ENCODE measurements at regions not wholly inside any gene's neighbourhood (a gene's known extent, or its start where the extent isn't known, plus 50 kb on each side); places are given as distances from the start of the nearest gene placed in this dataset.

DNA sequence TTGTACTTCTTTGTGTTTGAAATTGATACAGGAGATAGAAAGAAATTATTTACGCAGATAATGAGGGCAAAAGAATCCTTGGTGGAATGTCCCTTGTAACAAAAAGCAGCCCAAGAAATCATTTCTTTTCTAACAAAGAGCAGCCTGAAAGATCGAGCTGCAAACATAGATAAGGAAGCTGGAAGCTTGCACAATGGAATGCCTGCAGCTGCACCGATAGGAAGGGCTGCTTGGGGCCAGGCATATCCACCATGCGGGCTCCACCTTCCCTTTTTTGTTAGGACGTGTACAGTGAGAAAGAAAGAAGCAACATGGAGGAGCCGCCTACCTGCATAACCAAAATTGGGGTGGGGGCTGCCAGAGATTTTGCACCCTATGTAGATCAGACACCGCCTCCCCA, 568.7 kb downstream of the METTL4 start:
- TF ChIP-seq, protein P1, sequence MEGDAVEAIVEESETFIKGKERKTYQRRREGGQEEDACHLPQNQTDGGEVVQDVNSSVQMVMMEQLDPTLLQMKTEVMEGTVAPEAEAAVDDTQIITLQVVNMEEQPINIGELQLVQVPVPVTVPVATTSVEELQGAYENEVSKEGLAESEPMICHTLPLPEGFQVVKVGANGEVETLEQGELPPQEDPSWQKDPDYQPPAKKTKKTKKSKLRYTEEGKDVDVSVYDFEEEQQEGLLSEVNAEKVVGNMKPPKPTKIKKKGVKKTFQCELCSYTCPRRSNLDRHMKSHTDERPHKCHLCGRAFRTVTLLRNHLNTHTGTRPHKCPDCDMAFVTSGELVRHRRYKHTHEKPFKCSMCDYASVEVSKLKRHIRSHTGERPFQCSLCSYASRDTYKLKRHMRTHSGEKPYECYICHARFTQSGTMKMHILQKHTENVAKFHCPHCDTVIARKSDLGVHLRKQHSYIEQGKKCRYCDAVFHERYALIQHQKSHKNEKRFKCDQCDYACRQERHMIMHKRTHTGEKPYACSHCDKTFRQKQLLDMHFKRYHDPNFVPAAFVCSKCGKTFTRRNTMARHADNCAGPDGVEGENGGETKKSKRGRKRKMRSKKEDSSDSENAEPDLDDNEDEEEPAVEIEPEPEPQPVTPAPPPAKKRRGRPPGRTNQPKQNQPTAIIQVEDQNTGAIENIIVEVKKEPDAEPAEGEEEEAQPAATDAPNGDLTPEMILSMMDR (conservative IDR thresholded peaks at IDR 0.05; ENCODE audit: low read depth, low read length): no peak
- DNase-seq (ENCODE audit: low read depth): no peak
- no peak overlapping the region for H3K4me3 ChIP-seq (ENCODE audit: low read length)

DNA sequence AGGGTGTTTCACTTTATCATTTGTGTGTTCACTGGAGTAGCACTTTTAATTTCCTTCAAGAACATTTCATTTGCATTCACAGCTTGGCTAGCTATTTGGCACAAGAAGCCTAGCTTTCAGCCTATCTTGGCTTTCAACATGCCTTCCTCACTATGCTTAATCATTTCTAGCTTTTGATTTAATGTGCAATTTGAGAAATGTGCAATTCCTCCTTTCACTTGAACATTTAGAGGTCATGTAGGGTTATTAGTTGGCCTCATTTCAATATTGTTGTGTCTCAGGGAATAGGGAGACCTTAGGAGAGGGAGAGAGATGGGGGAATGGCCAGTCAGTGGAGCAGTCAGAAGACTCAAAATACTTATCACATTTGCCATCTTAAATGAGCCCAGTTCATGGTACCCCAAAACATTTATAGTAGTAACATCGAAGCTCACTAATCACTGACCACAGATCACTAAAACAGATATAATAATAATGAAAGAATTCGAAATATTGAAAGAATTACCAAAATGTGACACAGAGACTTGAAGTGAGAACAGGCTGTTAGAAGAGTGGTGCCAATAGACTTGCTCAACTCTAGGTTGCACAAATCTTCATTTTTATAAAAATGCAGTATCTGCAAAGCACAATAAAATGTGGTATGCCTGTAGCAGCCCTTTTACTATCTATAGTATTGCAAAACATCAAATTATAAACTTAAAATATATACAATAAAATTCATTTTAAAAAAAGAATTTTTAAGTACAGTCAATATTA, 561.2 kb downstream of the METTL4 start:
- TF ChIP-seq, protein P1 (conservative IDR thresholded peaks at IDR 0.05; ENCODE audit: low read depth, low read length): no peak
- no peak overlapping the region for H3K4me3 ChIP-seq (ENCODE audit: low read length)
- DNase-seq (ENCODE audit: low read depth): peak; percentile 38

DNA sequence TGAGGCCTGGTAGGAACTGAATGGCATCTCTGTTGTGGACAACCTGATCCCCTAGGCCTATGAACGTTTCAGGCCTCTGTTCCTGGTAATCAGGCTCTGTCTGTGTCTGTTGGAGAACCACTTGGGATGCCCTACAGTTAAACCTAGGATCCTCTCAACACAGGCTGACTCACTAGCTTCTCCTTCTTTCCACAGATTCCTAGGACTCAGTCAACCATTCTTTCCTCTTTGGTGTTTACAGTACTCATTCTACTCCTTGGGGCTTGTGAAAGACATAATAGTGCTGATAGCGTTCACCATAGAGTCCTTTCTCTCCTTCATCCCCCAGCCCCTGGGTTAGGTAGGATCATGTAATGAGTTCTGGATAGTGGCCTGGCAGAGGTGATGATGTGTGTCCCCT, 544.3 kb downstream of the METTL4 start:
- no peak overlapping the region for H3K4me3 ChIP-seq (ENCODE audit: low read length)
- DNase-seq (ENCODE audit: low read depth): no peak
- TF ChIP-seq, protein P1 (conservative IDR thresholded peaks at IDR 0.05; ENCODE audit: low read depth, low read length): no peak

DNA sequence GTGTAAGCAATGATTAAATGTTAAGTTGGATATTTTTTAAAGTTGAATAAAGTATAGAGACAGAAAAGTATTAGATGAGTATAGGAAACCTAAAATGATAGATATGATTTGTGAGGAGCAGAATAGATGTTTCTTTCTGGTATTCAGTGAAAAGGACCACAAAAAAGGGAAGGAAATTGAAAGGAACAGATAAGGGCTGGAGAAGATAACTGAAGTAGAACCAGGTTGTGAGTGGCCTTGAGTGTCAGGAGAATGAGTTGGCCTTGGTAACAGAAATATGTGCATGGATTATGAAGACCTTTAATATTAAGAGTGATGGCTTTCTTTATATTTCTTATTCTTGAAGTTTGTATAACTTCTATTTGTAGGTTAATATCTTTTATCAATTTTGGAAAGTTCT, 543.5 kb downstream of the METTL4 start:
- no peak for DNase-seq (ENCODE audit: low read depth)
- H3K4me3 ChIP-seq (ENCODE audit: low read length): no peak overlapping the region
- TF ChIP-seq, protein P1 (conservative IDR thresholded peaks at IDR 0.05; ENCODE audit: low read depth, low read length): no peak

DNA sequence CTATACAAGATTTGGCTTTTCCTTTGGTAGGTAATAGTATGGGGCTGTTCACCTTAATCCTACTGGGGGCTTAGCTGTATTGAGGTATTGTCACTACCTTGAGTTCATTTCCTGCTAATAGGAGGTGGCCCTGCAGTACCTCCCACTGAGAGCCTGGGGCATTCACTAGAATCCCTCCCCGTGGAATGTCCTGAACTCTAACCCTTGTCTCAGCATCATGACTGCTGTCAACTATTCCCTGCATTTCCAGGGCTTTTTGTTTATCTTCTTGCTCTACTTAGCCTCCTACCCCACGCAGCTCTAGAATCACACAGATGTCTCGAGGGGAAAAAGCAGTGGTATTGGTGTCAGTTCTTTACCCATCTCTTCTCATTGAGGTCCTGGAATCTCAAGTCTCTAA, 542.3 kb downstream of the METTL4 start:
- H3K4me3 ChIP-seq (ENCODE audit: low read length): no peak overlapping the region
- no peak for DNase-seq (ENCODE audit: low read depth)
- TF ChIP-seq, protein P1 (conservative IDR thresholded peaks at IDR 0.05; ENCODE audit: low read depth, low read length): no peak

DNA sequence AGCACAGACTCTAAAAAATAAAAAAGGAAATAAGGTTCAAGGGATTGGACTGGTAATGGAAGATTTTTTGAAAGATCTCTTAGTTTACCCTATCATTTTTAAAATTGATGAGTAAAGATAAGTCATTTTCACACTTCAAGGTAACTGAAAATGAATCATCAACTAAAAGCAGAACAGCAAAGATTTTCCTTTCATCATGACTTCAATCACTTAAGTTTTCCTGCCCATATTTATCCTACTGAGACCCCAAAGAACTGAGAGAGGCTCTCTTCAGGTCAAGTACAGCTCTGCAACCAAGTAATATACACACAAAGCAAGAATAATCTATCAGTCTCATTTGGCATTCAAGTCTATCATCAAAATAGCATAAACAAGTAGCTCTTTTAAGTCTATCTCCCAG, 540.7 kb downstream of the METTL4 start:
- DNase-seq (ENCODE audit: low read depth): no peak
- TF ChIP-seq, protein P1 (conservative IDR thresholded peaks at IDR 0.05; ENCODE audit: low read depth, low read length): no peak
- H3K4me3 ChIP-seq (ENCODE audit: low read length): no peak overlapping the region

DNA sequence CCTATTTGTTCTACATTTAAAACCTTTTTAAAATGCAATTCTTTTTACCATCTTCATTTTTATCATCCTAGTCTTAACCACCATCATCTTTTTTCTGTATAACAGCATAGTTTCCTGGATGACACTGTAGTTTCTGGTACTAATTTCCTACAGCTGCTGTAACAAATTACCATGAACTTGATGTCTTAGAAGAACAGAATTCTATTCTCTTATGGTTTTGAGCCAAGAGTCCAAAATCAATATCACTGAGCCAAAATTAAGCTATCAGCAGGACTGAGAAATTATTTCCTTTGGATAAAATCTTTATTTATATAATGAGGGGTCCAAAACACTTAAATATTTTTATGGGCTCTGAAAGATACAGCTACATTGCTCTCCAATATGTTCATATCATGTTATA, 539.3 kb downstream of the METTL4 start:
- H3K4me3 ChIP-seq (ENCODE audit: low read length): no peak overlapping the region
- no peak for DNase-seq (ENCODE audit: low read depth)
- TF ChIP-seq, protein P1 (conservative IDR thresholded peaks at IDR 0.05; ENCODE audit: low read depth, low read length): no peak

Data from retinal pigment epithelial cell (primary cell).